ENCODE measurements at regions not wholly inside any gene's neighbourhood (a gene's known extent, or its start where the extent isn't known, plus 50 kb on each side); places are given as distances from the start of the nearest gene placed in this dataset.

DNA sequence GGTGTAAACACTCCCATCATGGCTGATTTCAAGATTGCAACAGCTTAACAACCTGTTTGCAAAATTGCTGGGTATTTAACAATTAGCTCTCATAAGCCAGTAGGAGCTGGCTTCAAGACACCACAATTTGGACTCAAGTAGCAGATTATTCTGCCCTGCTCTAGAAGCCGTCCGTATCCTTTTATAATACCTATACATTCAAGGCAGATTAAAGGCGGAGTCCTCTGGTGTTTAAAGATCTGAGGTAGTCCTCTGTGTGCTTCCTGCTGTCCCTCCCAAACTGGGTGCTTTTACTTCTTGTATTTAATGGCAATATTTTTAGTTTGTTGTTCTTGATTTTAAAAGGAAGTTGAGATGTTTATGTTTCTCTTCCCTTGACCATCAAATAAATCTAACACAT, 62.2 kb upstream of the SOX4 start:
- H3K9ac ChIP-seq (ENCODE audit: low read length in 5 of 5) = no peak overlapping the region
- no peaks in the 10 kb centered on the region for H3K36me3 ChIP-seq (ENCODE audit: control insufficient read depth in 5 of 5, insufficient read depth in 5 of 5, low read length in 5 of 5)
- no peaks in the 10 kb centered on the region for H3K9me3 ChIP-seq (ENCODE audit: control insufficient read depth in 5 of 5, low read length in 5 of 5)
- no peaks in the 10 kb centered on the region for H3K27me3 ChIP-seq (ENCODE audit: control insufficient read depth in 5 of 5, insufficient read depth in 4 of 5, low read length in 5 of 5)
- H3K27ac ChIP-seq (ENCODE audit: low read depth, low read length) = no peak overlapping the region
- no peak overlapping the region for H3K4me3 ChIP-seq (ENCODE audit: low read depth in 1 of 5, low read length in 5 of 5)
- H3K4me1 ChIP-seq (ENCODE audit: control insufficient read depth in 5 of 5, insufficient read depth in 5 of 5, low read length in 5 of 5) = peaks cover 0 to 18% (median 0%) of the 10 kb centered on the region in 5 donors

DNA sequence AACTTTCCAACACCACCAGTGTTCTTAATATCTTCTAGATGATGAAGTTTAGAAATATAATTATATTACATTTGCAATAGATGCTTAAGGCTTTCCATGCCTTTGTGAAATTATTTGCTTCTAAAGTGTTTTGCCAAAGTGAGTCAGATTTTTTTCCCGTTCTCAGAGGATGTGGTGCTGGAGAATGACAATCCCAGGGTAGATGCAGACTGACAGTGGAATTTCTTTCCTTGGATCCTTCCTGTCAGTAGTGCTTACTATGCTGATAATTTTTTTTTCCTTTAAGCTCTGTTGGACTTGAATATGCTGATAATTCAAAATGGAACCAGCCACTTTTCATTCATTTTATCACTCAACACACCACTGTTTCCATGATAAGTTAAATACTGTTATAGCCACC, 59.9 kb upstream of the SOX4 start:
- Histone ChIP-seq H3K9ac (ENCODE audit: low read length in 5 of 5) (no peak overlapping the region), H3K27ac (ENCODE audit: low read depth, low read length) (no peak overlapping the region), H3K4me3 (ENCODE audit: low read depth in 1 of 5, low read length in 5 of 5) (no peak overlapping the region), H3K4me1 (ENCODE audit: control insufficient read depth in 5 of 5, insufficient read depth in 5 of 5, low read length in 5 of 5) (peaks cover 0 to 16% (median 0%) of the 10 kb centered on the region in 5 donors), H3K9me3 (ENCODE audit: control insufficient read depth in 5 of 5, low read length in 5 of 5) (no peaks in the 10 kb centered on the region), H3K36me3 (ENCODE audit: control insufficient read depth in 5 of 5, insufficient read depth in 5 of 5, low read length in 5 of 5) (no peaks in the 10 kb centered on the region), H3K27me3 (ENCODE audit: control insufficient read depth in 5 of 5, insufficient read depth in 4 of 5, low read length in 5 of 5) (no peaks in the 10 kb centered on the region)

DNA sequence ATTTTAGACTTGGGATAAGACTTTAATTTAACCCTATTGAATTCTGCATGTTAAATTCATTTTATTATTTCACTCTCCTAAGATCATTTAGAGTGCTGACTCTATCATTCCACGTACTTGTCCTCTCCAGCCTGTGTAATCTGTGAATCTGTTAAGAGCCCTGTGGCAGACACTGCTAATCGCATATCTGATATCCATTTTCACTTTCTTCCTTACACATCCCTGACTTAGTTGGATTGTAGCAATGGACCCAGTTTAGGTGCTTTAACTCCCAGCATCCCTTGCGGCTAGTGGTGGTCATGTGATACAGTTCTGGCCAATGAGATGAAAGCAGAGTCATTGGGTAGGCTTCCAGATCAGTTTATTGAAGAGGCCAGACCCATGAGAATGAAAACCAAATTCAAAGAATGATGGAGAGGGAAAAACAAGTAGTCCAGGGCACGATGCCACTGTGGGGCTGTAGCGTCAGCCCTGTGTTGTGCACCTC, 57.2 kb upstream of the SOX4 start:
- H3K4me3 ChIP-seq (ENCODE audit: low read depth in 1 of 5, low read length in 5 of 5) = no peak overlapping the region

DNA sequence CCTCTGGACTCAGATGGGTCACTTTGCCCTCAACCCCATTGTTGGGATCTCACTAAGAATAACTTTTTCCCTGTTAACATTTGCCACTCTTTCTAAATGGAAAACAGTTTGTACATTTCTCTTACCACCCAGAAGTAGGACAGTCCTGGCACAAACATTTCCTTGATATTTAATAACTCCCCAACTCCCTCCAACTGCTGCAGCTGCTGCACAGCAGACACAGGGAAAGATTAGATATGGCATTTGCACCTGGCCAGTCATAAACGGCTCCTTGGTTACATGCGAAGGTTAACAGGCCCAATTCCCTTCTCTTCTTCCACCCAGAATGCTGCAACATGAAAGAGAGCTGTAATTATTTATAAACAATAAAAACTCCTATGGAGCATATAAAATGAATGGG, 55.9 kb upstream of the SOX4 start:
- Histone ChIP-seq H3K4me1 (ENCODE audit: control insufficient read depth in 5 of 5, insufficient read depth in 5 of 5, low read length in 5 of 5) (peaks cover 0 to 16% (median 0%) of the 10 kb centered on the region in 5 donors), H3K27ac (ENCODE audit: low read depth, low read length) (peak overlapping the region; percentile 25), H3K9ac (ENCODE audit: low read length in 5 of 5) (no peak overlapping the region), H3K36me3 (ENCODE audit: control insufficient read depth in 5 of 5, insufficient read depth in 5 of 5, low read length in 5 of 5) (no peaks in the 10 kb centered on the region), H3K4me3 (ENCODE audit: low read depth in 1 of 5, low read length in 5 of 5) (no peak overlapping the region), H3K9me3 (ENCODE audit: control insufficient read depth in 5 of 5, low read length in 5 of 5) (no peaks in the 10 kb centered on the region), H3K27me3 (ENCODE audit: control insufficient read depth in 5 of 5, insufficient read depth in 4 of 5, low read length in 5 of 5) (no peaks in the 10 kb centered on the region)

More for the DNA sequence above, 57.2 kb upstream of the SOX4 start:
- Histone ChIP-seq H3K9ac (ENCODE audit: low read length in 5 of 5) (no peak overlapping the region), H3K36me3 (ENCODE audit: control insufficient read depth in 5 of 5, insufficient read depth in 5 of 5, low read length in 5 of 5) (no peaks in the 10 kb centered on the region), H3K9me3 (ENCODE audit: control insufficient read depth in 5 of 5, low read length in 5 of 5) (no peaks in the 10 kb centered on the region), H3K27me3 (ENCODE audit: control insufficient read depth in 5 of 5, insufficient read depth in 4 of 5, low read length in 5 of 5) (no peaks in the 10 kb centered on the region), H3K4me1 (ENCODE audit: control insufficient read depth in 5 of 5, insufficient read depth in 5 of 5, low read length in 5 of 5) (peaks cover 0 to 16% (median 0%) of the 10 kb centered on the region in 5 donors), H3K27ac (ENCODE audit: low read depth, low read length) (no peak overlapping the region)

DNA sequence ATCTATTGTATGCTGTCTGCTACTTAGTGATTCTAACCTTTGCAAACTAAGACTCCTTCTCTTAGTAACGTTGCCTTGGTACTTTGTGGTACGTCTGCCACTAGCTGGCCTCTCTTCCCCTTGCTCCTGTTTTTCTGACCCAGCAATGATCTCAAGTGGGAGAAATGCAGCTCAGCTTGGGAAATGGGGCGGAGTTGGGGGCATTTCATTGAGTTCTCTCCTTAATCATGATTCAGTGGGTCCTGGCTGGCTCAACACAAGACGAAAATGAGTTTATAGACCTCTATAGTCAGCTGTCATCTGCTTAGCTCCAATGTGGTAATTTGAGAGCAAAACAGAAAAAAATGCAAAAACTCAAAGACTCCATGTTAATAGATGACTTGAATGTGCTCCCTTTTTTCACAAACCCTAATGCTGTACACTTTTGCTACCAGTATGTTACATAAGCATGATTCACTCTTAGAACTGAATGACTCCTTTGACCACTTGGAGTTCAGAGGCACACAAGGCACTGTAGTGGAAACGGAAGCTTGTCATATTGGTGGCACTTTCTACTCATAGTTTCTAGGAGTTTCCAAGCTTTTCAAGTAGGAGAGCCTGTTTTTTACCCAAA, 55.3 kb upstream of the SOX4 start:
- Histone ChIP-seq H3K4me3 (ENCODE audit: low read depth in 1 of 5, low read length in 5 of 5) (no peak overlapping the region), H3K9ac (ENCODE audit: low read length in 5 of 5) (no peak overlapping the region), H3K27me3 (ENCODE audit: control insufficient read depth in 5 of 5, insufficient read depth in 4 of 5, low read length in 5 of 5) (no peaks in the 10 kb centered on the region), H3K27ac (ENCODE audit: low read depth, low read length) (no peak overlapping the region), H3K36me3 (ENCODE audit: control insufficient read depth in 5 of 5, insufficient read depth in 5 of 5, low read length in 5 of 5) (no peaks in the 10 kb centered on the region), H3K4me1 (ENCODE audit: control insufficient read depth in 5 of 5, insufficient read depth in 5 of 5, low read length in 5 of 5) (peaks cover 0 to 16% (median 0%) of the 10 kb centered on the region in 5 donors), H3K9me3 (ENCODE audit: control insufficient read depth in 5 of 5, low read length in 5 of 5) (no peaks in the 10 kb centered on the region)

DNA sequence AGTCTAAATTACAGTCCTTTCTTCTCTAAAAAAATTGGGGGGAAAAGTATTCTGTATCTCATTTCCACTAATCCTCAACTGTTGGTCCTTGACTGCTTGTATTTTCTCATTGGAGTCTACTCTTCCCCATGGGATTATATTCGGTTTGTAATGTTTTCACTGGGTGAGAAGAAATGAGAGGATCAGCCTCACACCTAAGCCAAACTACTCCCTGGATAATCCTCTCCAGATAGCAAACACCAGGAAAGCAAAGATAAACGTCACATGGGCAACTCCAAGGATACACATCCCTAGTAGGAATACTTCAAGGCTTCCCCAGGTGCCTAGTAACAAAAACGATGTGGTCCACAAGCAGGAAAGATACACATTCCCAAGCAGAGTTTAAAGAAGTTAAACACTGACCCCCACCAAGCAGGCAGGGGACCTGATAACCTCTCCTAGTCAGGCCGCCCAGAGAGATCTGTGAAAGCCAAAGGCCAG, 53.9 kb upstream of the SOX4 start:
- H3K4me1 ChIP-seq (ENCODE audit: control insufficient read depth in 5 of 5, insufficient read depth in 5 of 5, low read length in 5 of 5) = peaks cover 0 to 16% (median 0%) of the 10 kb centered on the region in 5 donors
- no peaks in the 10 kb centered on the region for H3K36me3 ChIP-seq (ENCODE audit: control insufficient read depth in 5 of 5, insufficient read depth in 5 of 5, low read length in 5 of 5)
- no peak overlapping the region for H3K4me3 ChIP-seq (ENCODE audit: low read depth in 1 of 5, low read length in 5 of 5)
- no peaks in the 10 kb centered on the region for H3K27me3 ChIP-seq (ENCODE audit: control insufficient read depth in 5 of 5, insufficient read depth in 4 of 5, low read length in 5 of 5)
- H3K27ac ChIP-seq (ENCODE audit: low read depth, low read length) = no peak overlapping the region
- H3K9ac ChIP-seq (ENCODE audit: low read length in 5 of 5) = no peak overlapping the region
- H3K9me3 ChIP-seq (ENCODE audit: control insufficient read depth in 5 of 5, low read length in 5 of 5) = peaks cover 0 to under 1% (median 0%) of the 10 kb centered on the region in 5 donors
